Stimulated activated naive B cell treated with anti-CD40 and anti-IgM and Interleukin-4, amounts not matched to agents 10 μg/mL and 1 μg/mL and 100 μg/mL, for 72 hours (primary cell): ENCODE measurements at regions not wholly inside any gene's neighbourhood (a gene's known extent, or its start where the extent isn't known, plus 50 kb on each side); places are given as distances from the start of the nearest gene placed in this dataset.

Source experiments
- ATAC-seq, 2 donors: fragments of 150-1000 bp; cut with Tn5 transposase; replicated peaks; 2 replicates each; pipeline ENCODE4 v1.10.0; 2021; ENCODE audit warnings: moderate library complexity in 1 of 2
- DNase-seq: peaks from one replicate; pipeline ENCODE4 v3.0.0; 2021
- H3K27ac Mint-ChIP-seq: one replicate; pipeline ENCODE4 v1.8.0; 2022; ENCODE audit warnings: mild to moderate bottlenecking, mixed read lengths
- H3K27me3 Mint-ChIP-seq, 2 donors: one replicate each; pipeline ENCODE4 v1.8.0; 2022; ENCODE audit warnings: mixed read lengths in 2 of 2
- H3K36me3 Mint-ChIP-seq, 2 donors: one replicate each; pipeline ENCODE4 v1.8.0; 2022; ENCODE audit warnings: mixed read lengths in 2 of 2, mild to moderate bottlenecking in 1 of 2
- H3K4me1 Mint-ChIP-seq, 2 donors: one replicate each; pipeline ENCODE4 v1.8.0; 2022; ENCODE audit warnings: mixed read lengths in 2 of 2, mild to moderate bottlenecking in 1 of 2
- H3K4me3 Mint-ChIP-seq, 2 donors: one replicate each; pipeline ENCODE4 v1.8.0; 2022; ENCODE audit warnings: mild to moderate bottlenecking in 2 of 2, mixed read lengths in 2 of 2, moderate library complexity in 1 of 2
- H3K9me3 Mint-ChIP-seq, 2 donors: one replicate each; pipeline ENCODE4 v1.8.0; 2022; ENCODE audit warnings: mixed read lengths in 2 of 2, mild to moderate bottlenecking in 1 of 2

DNA sequence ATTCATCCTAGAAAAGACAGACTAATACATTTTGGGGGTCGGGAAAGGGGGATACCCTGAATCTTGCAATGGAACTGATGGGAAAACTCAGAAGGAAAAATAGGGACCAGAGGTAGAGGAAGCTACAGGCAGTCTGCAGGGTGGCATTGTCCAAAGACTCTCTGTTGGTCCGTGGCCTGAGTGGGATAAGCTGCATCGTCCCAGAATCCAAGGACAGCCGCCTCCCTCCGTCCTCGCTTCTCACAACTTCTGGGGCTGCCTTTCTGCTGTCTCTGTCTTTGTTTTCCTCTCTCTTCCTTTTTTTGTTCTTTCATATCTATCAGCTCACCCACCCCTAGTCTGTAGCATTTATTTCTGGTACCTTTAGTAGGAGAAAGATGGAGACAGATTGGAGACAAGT is 1052.6 kb upstream of the RBFOX1 start:
- Mint-ChIP-seq H3K27ac (no peak overlapping the region), H3K36me3 (no peaks in the 10 kb centered on the region), H3K4me3 (no peak overlapping the region), H3K9me3 (peaks cover 0 to 6% of the 10 kb centered on the region in 2 donors), H3K27me3 (no peaks in the 10 kb centered on the region), H3K4me1 (no peaks in the 10 kb centered on the region)
- no peak for ATAC-seq
- DNase-seq: no peak

DNA sequence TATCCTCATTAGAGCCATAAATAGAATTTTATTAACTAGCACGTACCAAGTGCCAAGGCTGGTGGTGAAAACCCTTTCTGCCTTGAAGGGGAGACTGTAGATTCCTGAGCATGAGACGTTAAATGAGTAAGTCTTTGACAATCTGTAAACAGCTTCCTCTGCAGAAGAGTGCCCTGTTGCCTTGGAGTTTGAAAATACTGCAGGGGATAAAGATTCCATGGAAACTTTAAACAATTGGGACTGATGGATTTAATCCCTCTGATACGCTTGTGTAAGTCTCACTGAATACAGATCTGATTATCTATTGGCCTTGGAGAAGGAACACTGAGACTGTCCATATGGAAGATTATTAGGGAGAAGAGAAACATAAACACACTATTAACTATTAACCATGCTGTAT is 1053.4 kb upstream of the RBFOX1 start:
- ATAC-seq (no peak), DNase-seq (no peak)
- H3K27ac Mint-ChIP-seq: no peak overlapping the region
- no peaks in the 10 kb centered on the region for H3K27me3 Mint-ChIP-seq
- H3K4me3 Mint-ChIP-seq: no peak overlapping the region
- H3K4me1 Mint-ChIP-seq: no peaks in the 10 kb centered on the region
- no peaks in the 10 kb centered on the region for H3K36me3 Mint-ChIP-seq
- peaks cover 0 to 6% of the 10 kb centered on the region in 2 donors for H3K9me3 Mint-ChIP-seq

DNA sequence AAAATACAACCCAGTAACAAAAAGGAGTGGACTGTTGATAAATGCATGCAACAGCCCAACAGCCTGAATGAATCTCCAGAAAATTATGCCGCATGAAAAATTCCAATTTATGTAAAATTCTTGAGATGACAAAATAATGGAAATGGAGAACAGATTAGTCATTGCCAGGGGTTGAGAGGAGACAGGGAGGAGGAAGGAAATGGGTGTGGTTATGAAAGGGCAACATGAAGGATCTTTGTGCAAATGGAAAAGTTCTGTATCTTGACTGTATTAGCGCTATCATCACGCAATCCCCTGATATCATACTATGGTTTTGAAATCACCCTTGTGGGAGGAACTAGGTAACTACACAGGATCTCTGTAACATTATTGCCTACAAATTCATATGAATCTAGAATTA is 1058.3 kb upstream of the RBFOX1 start:
- peaks cover 0 to 3% of the 10 kb centered on the region in 2 donors for H3K9me3 Mint-ChIP-seq
- H3K27ac Mint-ChIP-seq: no peak overlapping the region
- ATAC-seq (no peak), DNase-seq (no peak)
- H3K4me3 Mint-ChIP-seq: no peak overlapping the region
- no peaks in the 10 kb centered on the region for H3K36me3 Mint-ChIP-seq
- H3K4me1 Mint-ChIP-seq: no peaks in the 10 kb centered on the region
- H3K27me3 Mint-ChIP-seq: no peaks in the 10 kb centered on the region

DNA sequence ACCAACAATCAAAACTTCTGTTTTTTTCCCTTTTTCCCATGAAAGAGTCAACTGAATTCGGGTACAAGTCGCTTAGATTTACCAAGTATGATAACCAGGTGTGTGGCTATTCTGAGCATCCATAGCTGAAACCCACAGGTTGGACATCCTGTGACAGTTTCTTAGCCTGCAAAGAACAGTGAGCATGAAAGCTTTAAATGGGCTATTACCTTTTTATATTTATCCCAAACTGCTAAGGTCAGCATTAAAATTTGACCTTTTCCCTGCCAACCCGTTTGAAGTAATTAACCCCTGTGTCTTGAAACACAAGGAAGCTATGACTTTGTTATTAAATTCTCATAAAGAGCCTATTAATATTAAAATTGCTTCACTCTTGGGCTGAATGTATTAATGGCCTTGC is 1065.0 kb upstream of the RBFOX1 start:
- Mint-ChIP-seq H3K4me1 (no peaks in the 10 kb centered on the region), H3K36me3 (no peaks in the 10 kb centered on the region), H3K9me3 (peaks cover 1 to 7% of the 10 kb centered on the region in 2 donors), H3K27me3 (no peaks in the 10 kb centered on the region), H3K4me3 (no peak overlapping the region), H3K27ac (no peak overlapping the region)
- ATAC-seq (no peak), DNase-seq (no peak)

GRCh38 chr16:6266703-6267102 is 1065.9 kb upstream of the RBFOX1 start:
- H3K27me3 Mint-ChIP-seq: no peaks in the 10 kb centered on the region

GRCh38 chr16:6265968-6266367 is 1066.7 kb upstream of the RBFOX1 start:
- Mint-ChIP-seq H3K4me1 (no peaks in the 10 kb centered on the region), H3K4me3 (no peak overlapping the region), H3K36me3 (no peaks in the 10 kb centered on the region), H3K9me3 (peaks cover 0 to 8% of the 10 kb centered on the region in 2 donors), H3K27ac (no peak overlapping the region), H3K27me3 (no peaks in the 10 kb centered on the region)
- DNase-seq (no peak), ATAC-seq (no peak)

More at GRCh38 chr16:6266703-6267102, 1065.9 kb upstream of the RBFOX1 start:
- Mint-ChIP-seq H3K9me3 (peaks cover 0 to 8% of the 10 kb centered on the region in 2 donors), H3K36me3 (no peaks in the 10 kb centered on the region), H3K27ac (no peak overlapping the region), H3K4me1 (no peaks in the 10 kb centered on the region), H3K4me3 (no peak overlapping the region)
- no peak for ATAC-seq
- DNase-seq: no peak

DNA sequence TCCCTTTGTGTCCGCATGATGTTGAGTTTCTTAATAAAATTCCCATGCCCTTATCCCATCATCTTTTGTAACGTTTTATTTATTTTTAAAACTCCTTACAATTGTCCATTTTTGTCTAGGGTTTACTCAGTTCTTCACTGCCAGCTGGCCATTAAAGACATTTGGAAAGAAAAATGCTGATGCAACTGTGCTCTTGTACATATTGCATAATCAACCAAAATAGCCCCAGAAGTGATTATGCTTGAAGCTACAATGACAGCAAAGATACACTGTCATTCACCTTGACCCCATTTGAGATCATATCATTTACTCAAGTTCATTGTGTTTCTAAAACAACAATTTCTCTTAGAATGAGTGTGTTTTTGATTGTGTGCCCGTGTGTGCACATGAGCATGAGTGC is 1074.6 kb upstream of the RBFOX1 start:
- Mint-ChIP-seq H3K27ac (no peak overlapping the region), H3K4me3 (no peak overlapping the region), H3K36me3 (no peaks in the 10 kb centered on the region), H3K27me3 (no peaks in the 10 kb centered on the region), H3K9me3 (peaks cover 13 to 14% of the 10 kb centered on the region in 2 donors), H3K4me1 (no peaks in the 10 kb centered on the region)
- DNase-seq (no peak), ATAC-seq (no peak)

DNA sequence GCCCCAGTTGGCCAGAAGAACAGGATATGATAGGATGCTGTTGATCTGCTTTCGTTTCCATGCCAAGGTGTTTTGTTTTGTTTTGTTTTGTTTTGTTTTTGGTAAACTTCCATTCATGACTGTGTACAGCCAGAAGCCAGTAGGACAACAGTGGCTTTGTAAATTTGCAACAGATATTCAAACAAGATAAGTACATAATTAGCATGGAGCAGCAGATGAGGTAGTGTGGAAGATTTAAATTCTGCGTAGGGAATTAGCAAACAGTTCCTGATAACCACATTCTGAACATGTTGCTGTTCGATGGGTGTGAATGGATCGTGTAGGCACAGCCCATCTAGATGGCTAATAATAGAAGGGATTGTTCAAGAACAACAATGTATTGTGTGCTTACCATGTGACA is 1080.1 kb upstream of the RBFOX1 start:
- DNase-seq (no peak), ATAC-seq (no peak)
- no peaks in the 10 kb centered on the region for H3K4me1 Mint-ChIP-seq
- no peaks in the 10 kb centered on the region for H3K36me3 Mint-ChIP-seq
- H3K9me3 Mint-ChIP-seq: peaks cover 8 to 15% of the 10 kb centered on the region in 2 donors
- no peak overlapping the region for H3K27ac Mint-ChIP-seq
- H3K4me3 Mint-ChIP-seq: no peak overlapping the region
- H3K27me3 Mint-ChIP-seq: peaks cover 0 to 5% of the 10 kb centered on the region in 2 donors

- H3K27me3 Mint-ChIP-seq: peaks cover 0 to 5% of the 10 kb centered on the region in 2 donors
- no peak for DNase-seq
- no peak overlapping the region for H3K4me3 Mint-ChIP-seq
- peaks cover 5 to 11% of the 10 kb centered on the region in 2 donors for H3K9me3 Mint-ChIP-seq
- no peaks in the 10 kb centered on the region for H3K4me1 Mint-ChIP-seq
- no peaks in the 10 kb centered on the region for H3K36me3 Mint-ChIP-seq
- no peak overlapping the region for H3K27ac Mint-ChIP-seq
- no peak for ATAC-seq
Measured at GRCh38 chr16:6250511-6250910, 1082.1 kb upstream of the RBFOX1 start.

DNA sequence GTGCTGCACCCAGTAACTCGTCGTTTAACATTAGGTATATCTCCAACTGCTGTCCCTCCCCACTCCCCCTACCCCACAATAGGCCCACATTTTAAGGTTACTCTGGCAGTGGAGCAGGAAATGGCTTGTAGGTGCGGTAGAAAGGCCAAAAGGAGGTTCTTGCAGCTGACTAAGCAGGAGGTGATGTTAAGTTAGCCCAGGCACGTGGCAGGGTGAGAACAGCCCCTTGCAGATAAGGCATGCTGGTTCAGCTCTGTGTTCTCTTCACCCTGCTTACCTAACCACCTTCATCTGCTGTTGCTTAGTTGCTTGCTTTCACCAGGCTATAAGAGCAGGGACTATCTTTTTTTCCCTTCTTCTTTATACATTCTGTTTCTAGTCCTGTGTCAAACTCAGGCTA is 1082.8 kb upstream of the RBFOX1 start:
- DNase-seq: no peak
- no peak overlapping the region for H3K4me3 Mint-ChIP-seq
- ATAC-seq: no peak
- H3K4me1 Mint-ChIP-seq: no peaks in the 10 kb centered on the region
- peaks cover 0 to 5% of the 10 kb centered on the region in 2 donors for H3K27me3 Mint-ChIP-seq
- peaks cover under 1 to 6% of the 10 kb centered on the region in 2 donors for H3K9me3 Mint-ChIP-seq
- no peaks in the 10 kb centered on the region for H3K36me3 Mint-ChIP-seq
- H3K27ac Mint-ChIP-seq: no peak overlapping the region

GRCh38 chr16:6248199-6248598 is 1084.4 kb upstream of the RBFOX1 start:
- H3K36me3 Mint-ChIP-seq: no peaks in the 10 kb centered on the region
- ATAC-seq: no peak
- H3K9me3 Mint-ChIP-seq: peaks cover 0 to 5% of the 10 kb centered on the region in 2 donors
- no peak overlapping the region for H3K27ac Mint-ChIP-seq
- peaks cover 0 to 5% of the 10 kb centered on the region in 2 donors for H3K27me3 Mint-ChIP-seq
- no peak overlapping the region for H3K4me3 Mint-ChIP-seq
- no peaks in the 10 kb centered on the region for H3K4me1 Mint-ChIP-seq
- DNase-seq: no peak

GRCh38 chr16:6247775-6248174 is 1084.9 kb upstream of the RBFOX1 start:
- no peak for DNase-seq
- Mint-ChIP-seq H3K9me3 (peaks cover 0 to 5% of the 10 kb centered on the region in 2 donors), H3K27me3 (peaks cover 0 to 5% of the 10 kb centered on the region in 2 donors), H3K4me3 (no peak overlapping the region), H3K27ac (no peak overlapping the region), H3K4me1 (no peaks in the 10 kb centered on the region), H3K36me3 (no peaks in the 10 kb centered on the region)
- no peak for ATAC-seq

- peaks cover 0 to 5% of the 10 kb centered on the region in 2 donors for H3K27me3 Mint-ChIP-seq
- H3K9me3 Mint-ChIP-seq: peaks cover 0 to 5% of the 10 kb centered on the region in 2 donors
Measured at GRCh38 chr16:6247150-6247549, 1085.5 kb upstream of the RBFOX1 start.

GRCh38 chr16:6246266-6246665 is 1086.4 kb upstream of the RBFOX1 start:
- no peak overlapping the region for H3K27ac Mint-ChIP-seq
- DNase-seq: no peak
- H3K36me3 Mint-ChIP-seq: no peaks in the 10 kb centered on the region
- no peak overlapping the region for H3K4me3 Mint-ChIP-seq
- H3K27me3 Mint-ChIP-seq: no peaks in the 10 kb centered on the region
- H3K4me1 Mint-ChIP-seq: no peaks in the 10 kb centered on the region
- ATAC-seq: no peak
- peaks cover 0 to 2% of the 10 kb centered on the region in 2 donors for H3K9me3 Mint-ChIP-seq

More at GRCh38 chr16:6247150-6247549, 1085.5 kb upstream of the RBFOX1 start:
- DNase-seq: no peak
- H3K27ac Mint-ChIP-seq: no peak overlapping the region
- H3K4me3 Mint-ChIP-seq: no peak overlapping the region
- no peaks in the 10 kb centered on the region for H3K4me1 Mint-ChIP-seq
- no peaks in the 10 kb centered on the region for H3K36me3 Mint-ChIP-seq
- ATAC-seq: no peak

DNA sequence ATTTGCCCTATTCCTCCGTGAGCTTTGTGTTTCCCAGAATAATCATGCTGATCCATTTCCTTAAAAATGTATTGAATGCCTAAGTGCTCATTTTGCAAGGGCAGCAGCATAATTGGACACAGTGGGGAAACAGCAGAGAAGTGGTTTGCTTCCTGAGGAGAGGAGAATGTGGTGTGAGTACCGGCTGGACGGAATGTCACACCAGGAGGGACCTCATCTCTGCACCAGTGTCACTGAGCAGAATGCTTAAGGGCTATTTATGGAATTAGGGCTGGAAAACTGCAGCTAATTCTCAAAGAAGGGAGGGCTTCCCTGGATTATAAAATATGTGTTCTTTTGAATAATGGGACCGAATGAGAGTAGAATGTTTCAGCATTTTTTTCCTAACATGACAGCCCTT is 1100.6 kb upstream of the RBFOX1 start:
- no peaks in the 10 kb centered on the region for H3K4me1 Mint-ChIP-seq
- H3K27ac Mint-ChIP-seq: no peak overlapping the region
- DNase-seq (no peak), ATAC-seq (no peak)
- peaks cover 8 to 17% of the 10 kb centered on the region in 2 donors for H3K9me3 Mint-ChIP-seq
- H3K27me3 Mint-ChIP-seq: no peaks in the 10 kb centered on the region
- H3K36me3 Mint-ChIP-seq: no peaks in the 10 kb centered on the region
- no peak overlapping the region for H3K4me3 Mint-ChIP-seq

GRCh38 chr16:6231398-6231797 is 1101.2 kb upstream of the RBFOX1 start:
- H3K4me3 Mint-ChIP-seq: no peak overlapping the region
- peaks cover 8 to 17% of the 10 kb centered on the region in 2 donors for H3K9me3 Mint-ChIP-seq
- DNase-seq (no peak), ATAC-seq (no peak)
- no peaks in the 10 kb centered on the region for H3K4me1 Mint-ChIP-seq
- H3K27ac Mint-ChIP-seq: no peak overlapping the region
- no peaks in the 10 kb centered on the region for H3K36me3 Mint-ChIP-seq
- no peaks in the 10 kb centered on the region for H3K27me3 Mint-ChIP-seq
